HL-60 (cell line): ENCODE measurements at regions not wholly inside any gene's neighbourhood (a gene's known extent, or its start where the extent isn't known, plus 50 kb on each side); places are given as distances from the start of the nearest gene placed in this dataset.

ENCODE experiments used
- DNase-seq, 2 experiments: peaks; one replicate each; pipeline ENCODE4 v3.0.0-alpha.2; 2010 to 2020; ENCODE audit warnings: low read depth in 1 of 2, low spot score in 1 of 2
- H3K27ac ChIP-seq: fragments of 250-450 bp; sonication (Bioruptor Pico); replicated peaks from 2 replicates; pipeline ENCODE4 v1.5.1; 2020; ENCODE audit warnings: mild to moderate bottlenecking, moderate library complexity
- H3K27me3 ChIP-seq: fragments of 250-450 bp; sonication (Bioruptor Pico); 2 replicates; pipeline ENCODE4 v1.5.1; 2021; ENCODE audit warnings: mild to moderate bottlenecking, moderate library complexity; ENCODE audit not compliant: insufficient read depth, poor library complexity, severe bottlenecking
- H3K4me3 ChIP-seq: replicated peaks from 2 replicates; pipeline ENCODE4 v1.5.1; 2011; ENCODE audit warnings: mild to moderate bottlenecking, control low read depth, low read length; ENCODE audit not compliant: insufficient read depth
- GABPA ChIP-seq: IDR thresholded peaks from 2 replicates; pipeline ENCODE4 v1.6.1; 2012; ENCODE audit warnings: low read depth
- POLR2AphosphoS5 ChIP-seq: IDR thresholded peaks from 2 replicates; pipeline ENCODE4 v1.6.1; 2012; ENCODE audit warnings: low read depth
- SPI1 ChIP-seq: IDR thresholded peaks from 2 replicates; pipeline ENCODE4 v1.6.1; 2012; ENCODE audit warnings: low read depth, mild to moderate bottlenecking, borderline replicate concordance
- TF ChIP-seq, protein P1 (sequence below): IDR thresholded peaks from 2 replicates; pipeline ENCODE4 v1.6.1; 2012; ENCODE audit warnings: low read depth; ENCODE audit not compliant: insufficient replicate concordance
- TF ChIP-seq, protein P2 (sequence below): IDR thresholded peaks from one replicate; pipeline ENCODE4 v1.5.1; 2011; ENCODE audit warnings: low read length, control low read depth, inconsistent platforms; ENCODE audit not compliant: insufficient read depth

- H3K27ac ChIP-seq = no peak overlapping the region
- no peak for DNase-seq
- no peak overlapping the region for H3K4me3 ChIP-seq
- TF ChIP-seq POLR2AphosphoS5 (no peak), GABPA (no peak), SPI1 (no peak)
- TF ChIP-seq, protein P1, sequence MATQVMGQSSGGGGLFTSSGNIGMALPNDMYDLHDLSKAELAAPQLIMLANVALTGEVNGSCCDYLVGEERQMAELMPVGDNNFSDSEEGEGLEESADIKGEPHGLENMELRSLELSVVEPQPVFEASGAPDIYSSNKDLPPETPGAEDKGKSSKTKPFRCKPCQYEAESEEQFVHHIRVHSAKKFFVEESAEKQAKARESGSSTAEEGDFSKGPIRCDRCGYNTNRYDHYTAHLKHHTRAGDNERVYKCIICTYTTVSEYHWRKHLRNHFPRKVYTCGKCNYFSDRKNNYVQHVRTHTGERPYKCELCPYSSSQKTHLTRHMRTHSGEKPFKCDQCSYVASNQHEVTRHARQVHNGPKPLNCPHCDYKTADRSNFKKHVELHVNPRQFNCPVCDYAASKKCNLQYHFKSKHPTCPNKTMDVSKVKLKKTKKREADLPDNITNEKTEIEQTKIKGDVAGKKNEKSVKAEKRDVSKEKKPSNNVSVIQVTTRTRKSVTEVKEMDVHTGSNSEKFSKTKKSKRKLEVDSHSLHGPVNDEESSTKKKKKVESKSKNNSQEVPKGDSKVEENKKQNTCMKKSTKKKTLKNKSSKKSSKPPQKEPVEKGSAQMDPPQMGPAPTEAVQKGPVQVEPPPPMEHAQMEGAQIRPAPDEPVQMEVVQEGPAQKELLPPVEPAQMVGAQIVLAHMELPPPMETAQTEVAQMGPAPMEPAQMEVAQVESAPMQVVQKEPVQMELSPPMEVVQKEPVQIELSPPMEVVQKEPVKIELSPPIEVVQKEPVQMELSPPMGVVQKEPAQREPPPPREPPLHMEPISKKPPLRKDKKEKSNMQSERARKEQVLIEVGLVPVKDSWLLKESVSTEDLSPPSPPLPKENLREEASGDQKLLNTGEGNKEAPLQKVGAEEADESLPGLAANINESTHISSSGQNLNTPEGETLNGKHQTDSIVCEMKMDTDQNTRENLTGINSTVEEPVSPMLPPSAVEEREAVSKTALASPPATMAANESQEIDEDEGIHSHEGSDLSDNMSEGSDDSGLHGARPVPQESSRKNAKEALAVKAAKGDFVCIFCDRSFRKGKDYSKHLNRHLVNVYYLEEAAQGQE = no peak
- TF ChIP-seq, protein P2, sequence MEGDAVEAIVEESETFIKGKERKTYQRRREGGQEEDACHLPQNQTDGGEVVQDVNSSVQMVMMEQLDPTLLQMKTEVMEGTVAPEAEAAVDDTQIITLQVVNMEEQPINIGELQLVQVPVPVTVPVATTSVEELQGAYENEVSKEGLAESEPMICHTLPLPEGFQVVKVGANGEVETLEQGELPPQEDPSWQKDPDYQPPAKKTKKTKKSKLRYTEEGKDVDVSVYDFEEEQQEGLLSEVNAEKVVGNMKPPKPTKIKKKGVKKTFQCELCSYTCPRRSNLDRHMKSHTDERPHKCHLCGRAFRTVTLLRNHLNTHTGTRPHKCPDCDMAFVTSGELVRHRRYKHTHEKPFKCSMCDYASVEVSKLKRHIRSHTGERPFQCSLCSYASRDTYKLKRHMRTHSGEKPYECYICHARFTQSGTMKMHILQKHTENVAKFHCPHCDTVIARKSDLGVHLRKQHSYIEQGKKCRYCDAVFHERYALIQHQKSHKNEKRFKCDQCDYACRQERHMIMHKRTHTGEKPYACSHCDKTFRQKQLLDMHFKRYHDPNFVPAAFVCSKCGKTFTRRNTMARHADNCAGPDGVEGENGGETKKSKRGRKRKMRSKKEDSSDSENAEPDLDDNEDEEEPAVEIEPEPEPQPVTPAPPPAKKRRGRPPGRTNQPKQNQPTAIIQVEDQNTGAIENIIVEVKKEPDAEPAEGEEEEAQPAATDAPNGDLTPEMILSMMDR = no peak
- H3K27me3 ChIP-seq = no peaks in the 10 kb centered on the region
Observed at GRCh38 chr14:80074900-80075574, 136.3 kb downstream of the DIO2 start.

- H3K4me3 ChIP-seq = no peak overlapping the region
- H3K27me3 ChIP-seq = no peaks in the 10 kb centered on the region
- TF ChIP-seq, protein P2 = no peak
- TF ChIP-seq SPI1 = no peak
- TF ChIP-seq, protein P1 = no peak
- no peak for TF ChIP-seq GABPA
- TF ChIP-seq POLR2AphosphoS5 = no peak
- no peak for DNase-seq
- no peak overlapping the region for H3K27ac ChIP-seq
Observed at GRCh38 chr14:80059041-80059440, 152.3 kb downstream of the DIO2 start.

DNA sequence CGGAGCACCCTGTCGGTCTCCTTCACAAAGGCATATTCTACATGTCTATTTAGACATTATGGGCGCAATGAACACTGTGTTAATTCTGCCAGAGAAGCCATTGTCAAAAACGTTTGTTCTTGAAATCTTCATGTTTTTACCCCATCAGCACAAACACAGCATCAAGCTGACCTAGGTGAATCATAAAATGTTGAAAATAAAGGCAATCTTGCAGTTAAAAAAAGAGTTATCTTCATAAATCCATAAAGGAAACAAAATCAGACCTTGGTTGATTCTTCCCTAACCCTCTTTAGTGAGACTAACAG, 154.9 kb downstream of the DIO2 start:
- Histone ChIP-seq H3K27ac (no peak overlapping the region), H3K4me3 (no peak overlapping the region), H3K27me3 (no peaks in the 10 kb centered on the region)
- no peak for DNase-seq
- TF ChIP-seq SPI1 = no peak
- TF ChIP-seq, protein P1 = no peak
- TF ChIP-seq, protein P2 = no peak
- TF ChIP-seq POLR2AphosphoS5 = no peak
- no peak for TF ChIP-seq GABPA
